Body of pancreas (tissue), 4 donors: ENCODE measurements at regions not wholly inside any gene's neighbourhood (a gene's known extent, or its start where the extent isn't known, plus 50 kb on each side); places are given as distances from the start of the nearest gene placed in this dataset.
"Not testable (repeated sequence)": the region's sequence is repeated elsewhere in the genome, so short reads cannot be mapped to it uniquely, and the experiment has no call there.

Experiments
- ATAC-seq: fragments of 150-250 bp; one replicate; pipeline ENCODE4 v1.9.1; 2016
- DNase-seq, 4 donors: peaks; one replicate each; pipeline ENCODE4 v3.0.0-alpha.2; 2019
- H3K27ac ChIP-seq, 4 donors: fragments of 200-600 bp; sonication (generic); 1 replicate in 3 of 4; 2 replicates in 1 of 4; pipeline versions ENCODE4 v1.5.1 to v1.6.1; 2016 to 2019; ENCODE audit warnings: mild to moderate bottlenecking in 1 of 4, mixed read lengths in 1 of 4, moderate library complexity in 1 of 4
- H3K27me3 ChIP-seq, 2 donors: fragments of 200-600 bp; sonication (generic); one replicate each; pipeline ENCODE4 v1.6.0; 2016; ENCODE audit warnings: mild to moderate bottlenecking in 1 of 2
- H3K36me3 ChIP-seq, 2 donors: fragments of 200-600 bp; sonication (generic); replicated peaks in 1 of 2; 2 replicates each; pipeline ENCODE4 v1.5.1; 2016; ENCODE audit warnings: low read depth in 2 of 2; ENCODE audit not compliant: insufficient read depth in 1 of 2
- H3K4me1 ChIP-seq: fragments of 200-600 bp; sonication (generic); one replicate; pipeline ENCODE4 v1.6.0; 2016
- H3K4me3 ChIP-seq, 2 donors: fragments of 200-600 bp; sonication (generic); 1 replicate in 1 of 2; 2 replicates in 1 of 2; pipeline ENCODE4 v1.5.1; 2016 to 2019
- H3K9me3 ChIP-seq, 3 donors: fragments of 200-600 bp; sonication (generic); 1 replicate in 2 of 3; 2 replicates in 1 of 3; pipeline ENCODE4 v1.5.1; 2016
- POLR2A ChIP-seq, 3 donors: fragments of 450-650 bp; IDR thresholded peaks; one replicate each; pipeline ENCODE4 v1.6.1; 2016; ENCODE audit warnings: antibody characterized with exemption in 3 of 3, mild to moderate bottlenecking in 2 of 3
- WGBS, 2 donors: methylation state at CpG; one replicate each; pipeline ENCODE4 v1.1.5; 2017; 5-methylcytosine and 5-hydroxymethylcytosine counted together
- intact Hi-C: fragments of 100-400 bp; cut with DNase I; formaldehyde crosslinking; loops from one replicate; pipeline ENCODE4 v1.15.1; 2023
- TF ChIP-seq, protein P1 (sequence below), 7 experiments: fragments of 450-650 bp in 4 of 7; fragments of 200-600 bp in 3 of 7; sonication (generic) in 3 of 7; IDR thresholded peaks; one replicate each; pipeline ENCODE4 v1.5.1; 2016 to 2019; ENCODE audit warnings: antibody characterized with exemption in 7 of 7

GRCh38 chr16:27600381-27600780, 50.4 kb downstream of the KATNIP start:
- Histone ChIP-seq H3K9me3 (no peaks in the 10 kb centered on the region), H3K36me3 (no peaks in the 10 kb centered on the region), H3K27ac (no peak overlapping the region), H3K4me1 (peaks cover 33% of the 10 kb centered on the region), H3K4me3 (no peak overlapping the region), H3K27me3 (no peaks in the 10 kb centered on the region)
- intact Hi-C loops: no loop called here
- TF ChIP-seq, protein P1, sequence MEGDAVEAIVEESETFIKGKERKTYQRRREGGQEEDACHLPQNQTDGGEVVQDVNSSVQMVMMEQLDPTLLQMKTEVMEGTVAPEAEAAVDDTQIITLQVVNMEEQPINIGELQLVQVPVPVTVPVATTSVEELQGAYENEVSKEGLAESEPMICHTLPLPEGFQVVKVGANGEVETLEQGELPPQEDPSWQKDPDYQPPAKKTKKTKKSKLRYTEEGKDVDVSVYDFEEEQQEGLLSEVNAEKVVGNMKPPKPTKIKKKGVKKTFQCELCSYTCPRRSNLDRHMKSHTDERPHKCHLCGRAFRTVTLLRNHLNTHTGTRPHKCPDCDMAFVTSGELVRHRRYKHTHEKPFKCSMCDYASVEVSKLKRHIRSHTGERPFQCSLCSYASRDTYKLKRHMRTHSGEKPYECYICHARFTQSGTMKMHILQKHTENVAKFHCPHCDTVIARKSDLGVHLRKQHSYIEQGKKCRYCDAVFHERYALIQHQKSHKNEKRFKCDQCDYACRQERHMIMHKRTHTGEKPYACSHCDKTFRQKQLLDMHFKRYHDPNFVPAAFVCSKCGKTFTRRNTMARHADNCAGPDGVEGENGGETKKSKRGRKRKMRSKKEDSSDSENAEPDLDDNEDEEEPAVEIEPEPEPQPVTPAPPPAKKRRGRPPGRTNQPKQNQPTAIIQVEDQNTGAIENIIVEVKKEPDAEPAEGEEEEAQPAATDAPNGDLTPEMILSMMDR (IDR thresholded peaks at IDR 0.05): no peak
- TF ChIP-seq POLR2A (IDR thresholded peaks at IDR 0.05): no peak
- ATAC-seq (no peak), DNase-seq (no peak)
- WGBS, 2 donors: 87 to 88% methylated on average over 6 of the region's 6 CpGs

GRCh38 chr16:27602103-27602502, 52.2 kb downstream of the KATNIP start:
- Histone ChIP-seq H3K27ac (no peak overlapping the region), H3K27me3 (no peaks in the 10 kb centered on the region), H3K4me3 (no peak overlapping the region), H3K9me3 (no peaks in the 10 kb centered on the region), H3K36me3 (no peaks in the 10 kb centered on the region), H3K4me1 (peaks cover 18% of the 10 kb centered on the region)
- no peak for DNase-seq
- TF ChIP-seq, protein P1 (IDR thresholded peaks at IDR 0.05): no peak
- no peak for TF ChIP-seq POLR2A (IDR thresholded peaks at IDR 0.05)
- ATAC-seq: no peak
- 94 to 95% methylated on average over 4 of the region's 4 CpGs for WGBS, 2 donors
- intact Hi-C loops: no loop called here

- WGBS, 2 donors: 50% methylated on average over 12 of the region's 12 CpGs
- H3K36me3 ChIP-seq, H3K4me3 ChIP-seq, H3K27ac ChIP-seq, H3K9me3 ChIP-seq, intact Hi-C loops, H3K27me3 ChIP-seq, H3K4me1 ChIP-seq: not testable (repeated sequence)
- TF ChIP-seq, protein P1 (IDR thresholded peaks at IDR 0.05): peak; percentile 50 to 82 (median 74)
- DNase-seq: peak in 3 of 4 donors; percentile 23 to 48 (median 25)
- ATAC-seq: peak; percentile 69
Measured at GRCh38 chr16:27605500-27606106, 55.7 kb downstream of the KATNIP start.

DNA sequence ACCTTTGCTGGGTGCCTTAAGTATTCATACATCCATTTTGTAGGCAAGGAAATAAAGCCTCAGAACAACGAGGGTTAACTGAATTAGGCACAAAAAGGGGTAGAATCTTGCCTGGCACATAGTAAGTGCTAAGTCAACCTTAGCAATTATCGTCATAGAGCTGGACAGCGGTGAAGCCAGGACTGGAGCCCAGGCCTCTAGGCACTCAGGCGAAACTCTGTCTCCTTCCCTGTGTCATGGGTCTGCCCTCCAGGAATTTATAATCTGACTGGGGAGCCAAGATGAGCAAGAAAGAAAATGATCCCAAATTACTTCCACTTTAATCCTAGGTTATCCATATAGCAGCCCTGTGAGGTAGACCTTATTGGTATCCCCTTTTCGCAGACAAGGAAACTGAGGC, 61.4 kb downstream of the KATNIP start:
- no peak for DNase-seq
- H3K27me3 ChIP-seq: no peaks in the 10 kb centered on the region

GRCh38 chr16:27613238-27613791, 63.4 kb downstream of the KATNIP start:
- no peak for ATAC-seq
- Histone ChIP-seq H3K4me3 (no peak overlapping the region), H3K36me3 (no peaks in the 10 kb centered on the region), H3K27ac (no peak overlapping the region), H3K4me1 (peaks cover 14% of the 10 kb centered on the region), H3K27me3 (no peaks in the 10 kb centered on the region), H3K9me3 (no peaks in the 10 kb centered on the region)
- no peak for TF ChIP-seq POLR2A (IDR thresholded peaks at IDR 0.05)
- TF ChIP-seq, protein P1 (IDR thresholded peaks at IDR 0.05): no peak
- WGBS, 2 donors: 88 to 89% methylated on average over 8 of the region's 8 CpGs
- no peak for DNase-seq
- intact Hi-C loops: no loop called here

More for the DNA sequence above, 61.4 kb downstream of the KATNIP start:
- Histone ChIP-seq H3K36me3 (no peaks in the 10 kb centered on the region), H3K4me3 (no peak overlapping the region), H3K4me1 (no peaks in the 10 kb centered on the region), H3K27ac (no peak overlapping the region), H3K9me3 (no peaks in the 10 kb centered on the region)
- 83 to 91% methylated on average over 5 of the region's 5 CpGs for WGBS, 2 donors
- no peak for ATAC-seq
- no peak for TF ChIP-seq POLR2A (IDR thresholded peaks at IDR 0.05)
- intact Hi-C loops: no loop called here
